ENCODE measurements at regions not wholly inside any gene's neighbourhood (a gene's known extent, or its start where the extent isn't known, plus 50 kb on each side); places are given as distances from the start of the nearest gene placed in this dataset.

- no peak overlapping the region for H3K27ac Mint-ChIP-seq
- WGBS (ENCODE audit: insufficient coverage): no CpG with 5 or more reads among the region's 1 CpG
- no peak overlapping the region for H2AFZ ChIP-seq (ENCODE audit: insufficient read depth, low read depth, low read length, poor library complexity, severe bottlenecking)
- H3K36me3 Mint-ChIP-seq: no peaks in the 10 kb centered on the region
- H3K36me3 ChIP-seq (replicated peaks in 1 of 2; ENCODE audit: control insufficient read depth in 1 of 2, insufficient read depth in 2 of 2, low read length in 2 of 2): no peaks in the 10 kb centered on the region
- peaks cover 10 to 27% (median 22%) of the 10 kb centered on the region in 7 donors for H3K9me3 Mint-ChIP-seq
- TF ChIP-seq, protein P1, sequence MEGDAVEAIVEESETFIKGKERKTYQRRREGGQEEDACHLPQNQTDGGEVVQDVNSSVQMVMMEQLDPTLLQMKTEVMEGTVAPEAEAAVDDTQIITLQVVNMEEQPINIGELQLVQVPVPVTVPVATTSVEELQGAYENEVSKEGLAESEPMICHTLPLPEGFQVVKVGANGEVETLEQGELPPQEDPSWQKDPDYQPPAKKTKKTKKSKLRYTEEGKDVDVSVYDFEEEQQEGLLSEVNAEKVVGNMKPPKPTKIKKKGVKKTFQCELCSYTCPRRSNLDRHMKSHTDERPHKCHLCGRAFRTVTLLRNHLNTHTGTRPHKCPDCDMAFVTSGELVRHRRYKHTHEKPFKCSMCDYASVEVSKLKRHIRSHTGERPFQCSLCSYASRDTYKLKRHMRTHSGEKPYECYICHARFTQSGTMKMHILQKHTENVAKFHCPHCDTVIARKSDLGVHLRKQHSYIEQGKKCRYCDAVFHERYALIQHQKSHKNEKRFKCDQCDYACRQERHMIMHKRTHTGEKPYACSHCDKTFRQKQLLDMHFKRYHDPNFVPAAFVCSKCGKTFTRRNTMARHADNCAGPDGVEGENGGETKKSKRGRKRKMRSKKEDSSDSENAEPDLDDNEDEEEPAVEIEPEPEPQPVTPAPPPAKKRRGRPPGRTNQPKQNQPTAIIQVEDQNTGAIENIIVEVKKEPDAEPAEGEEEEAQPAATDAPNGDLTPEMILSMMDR (IDR thresholded peaks at IDR 0.05): no peak
- H3K27me3 Mint-ChIP-seq (ENCODE audit: low read depth in 3 of 3): no peaks in the 10 kb centered on the region
- no peaks in the 10 kb centered on the region for H3K4me1 Mint-ChIP-seq
- DNase-seq: no peak
- H3K27me3 ChIP-seq (ENCODE audit: control insufficient read depth in 2 of 2, insufficient read depth in 2 of 2, low read length in 2 of 2): no peaks in the 10 kb centered on the region
- no peak overlapping the region for H3K27ac ChIP-seq (ENCODE audit: low read depth in 1 of 2, low read length in 2 of 2)
- peaks cover 19 to 32% of the 10 kb centered on the region in 2 donors for H3K9me3 ChIP-seq (replicated peaks in 1 of 2; ENCODE audit: control insufficient read depth in 1 of 2, insufficient read depth in 1 of 2, low read length in 2 of 2)
- no peak overlapping the region for H3K4me3 ChIP-seq (replicated peaks in 1 of 3; ENCODE audit: low read depth in 2 of 3, low read length in 3 of 3)
- H3K9ac ChIP-seq (ENCODE audit: insufficient read depth, low read length, poor library complexity, severe bottlenecking): no peak overlapping the region
- H3K4me3 Mint-ChIP-seq: no peak overlapping the region
- H3K4me2 ChIP-seq (replicated peaks; ENCODE audit: extremely low read depth, low read length, poor library complexity, severe bottlenecking): no peak overlapping the region
- intact Hi-C loops (cut with micrococcal nuclease): no loop called here
- H4K20me1 ChIP-seq (ENCODE audit: insufficient read depth, low read length): no peaks in the 10 kb centered on the region
- H3K79me2 ChIP-seq (ENCODE audit: insufficient read depth, low read length): no peaks in the 10 kb centered on the region
- no peaks in the 10 kb centered on the region for H3K4me1 ChIP-seq (ENCODE audit: control insufficient read depth in 1 of 2, insufficient read depth in 2 of 2, low read length in 2 of 2)
These were observed 992.7 kb upstream of the USP15 start for GRCh38 chr12:61267474-61267873.

- Histone ChIP-seq H3K4me1 (ENCODE audit: control insufficient read depth in 1 of 2, insufficient read depth in 2 of 2, low read length in 2 of 2) (no peaks in the 10 kb centered on the region), H3K79me2 (ENCODE audit: insufficient read depth, low read length) (no peaks in the 10 kb centered on the region), H3K4me2 (replicated peaks; ENCODE audit: extremely low read depth, low read length, poor library complexity, severe bottlenecking) (no peak overlapping the region), H3K4me3 (replicated peaks in 1 of 3; ENCODE audit: low read depth in 2 of 3, low read length in 3 of 3) (no peak overlapping the region), H3K27me3 (ENCODE audit: control insufficient read depth in 2 of 2, insufficient read depth in 2 of 2, low read length in 2 of 2) (no peaks in the 10 kb centered on the region), H3K9ac (ENCODE audit: insufficient read depth, low read length, poor library complexity, severe bottlenecking) (no peak overlapping the region), H4K20me1 (ENCODE audit: insufficient read depth, low read length) (no peaks in the 10 kb centered on the region), H3K36me3 (replicated peaks in 1 of 2; ENCODE audit: control insufficient read depth in 1 of 2, insufficient read depth in 2 of 2, low read length in 2 of 2) (no peaks in the 10 kb centered on the region), H3K27ac (ENCODE audit: low read depth in 1 of 2, low read length in 2 of 2) (no peak overlapping the region), H2AFZ (ENCODE audit: insufficient read depth, low read depth, low read length, poor library complexity, severe bottlenecking) (no peak overlapping the region), H3K9me3 (replicated peaks in 1 of 2; ENCODE audit: control insufficient read depth in 1 of 2, insufficient read depth in 1 of 2, low read length in 2 of 2) (peaks cover 0 to 7% of the 10 kb centered on the region in 2 donors)
- no peak for DNase-seq
- no peaks in the 10 kb centered on the region for H3K4me1 Mint-ChIP-seq
- no peaks in the 10 kb centered on the region for H3K36me3 Mint-ChIP-seq
- intact Hi-C loops (cut with micrococcal nuclease): no loop called here
- TF ChIP-seq, protein P1 (IDR thresholded peaks at IDR 0.05): no peak
- H3K27ac Mint-ChIP-seq: no peak overlapping the region
- no peaks in the 10 kb centered on the region for H3K27me3 Mint-ChIP-seq (ENCODE audit: low read depth in 3 of 3)
- no peak overlapping the region for H3K4me3 Mint-ChIP-seq
- peaks cover 1 to 11% (median 4%) of the 10 kb centered on the region in 7 donors for H3K9me3 Mint-ChIP-seq
These were observed 987.8 kb upstream of the USP15 start for GRCh38 chr12:61272441-61272840.

Measured in CD14-positive monocyte (primary cell).